LNCAP (cell line): ENCODE measurements at regions not wholly inside any gene's neighbourhood (a gene's known extent, or its start where the extent isn't known, plus 50 kb on each side); places are given as distances from the start of the nearest gene placed in this dataset.

Source experiments
- TF ChIP-seq, protein P1 (sequence below): fragments of 450-650 bp; IDR thresholded peaks from 2 replicates; pipeline ENCODE4 v1.5.1; 2017; ENCODE audit warnings: mild to moderate bottlenecking

DNA sequence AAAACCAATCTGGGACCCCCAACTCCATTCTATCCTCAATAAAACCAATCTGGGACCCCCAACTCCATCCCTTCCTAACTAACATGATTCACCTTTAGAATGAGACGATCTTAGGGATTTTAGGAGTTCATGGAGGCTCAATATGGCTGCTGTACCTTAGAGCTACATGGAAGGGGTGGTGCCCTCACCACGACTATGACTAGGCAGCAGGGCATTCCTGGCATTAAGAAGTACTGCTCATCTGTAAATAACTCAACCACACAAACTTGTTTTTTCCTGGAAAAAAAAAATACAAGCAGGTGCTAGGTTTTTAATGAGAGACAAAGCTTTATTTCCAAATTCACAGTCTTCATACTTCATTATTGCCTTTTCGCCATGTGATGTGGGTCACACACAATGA lies 346.5 kb upstream of the FAT1 start:
- TF ChIP-seq, protein P1, sequence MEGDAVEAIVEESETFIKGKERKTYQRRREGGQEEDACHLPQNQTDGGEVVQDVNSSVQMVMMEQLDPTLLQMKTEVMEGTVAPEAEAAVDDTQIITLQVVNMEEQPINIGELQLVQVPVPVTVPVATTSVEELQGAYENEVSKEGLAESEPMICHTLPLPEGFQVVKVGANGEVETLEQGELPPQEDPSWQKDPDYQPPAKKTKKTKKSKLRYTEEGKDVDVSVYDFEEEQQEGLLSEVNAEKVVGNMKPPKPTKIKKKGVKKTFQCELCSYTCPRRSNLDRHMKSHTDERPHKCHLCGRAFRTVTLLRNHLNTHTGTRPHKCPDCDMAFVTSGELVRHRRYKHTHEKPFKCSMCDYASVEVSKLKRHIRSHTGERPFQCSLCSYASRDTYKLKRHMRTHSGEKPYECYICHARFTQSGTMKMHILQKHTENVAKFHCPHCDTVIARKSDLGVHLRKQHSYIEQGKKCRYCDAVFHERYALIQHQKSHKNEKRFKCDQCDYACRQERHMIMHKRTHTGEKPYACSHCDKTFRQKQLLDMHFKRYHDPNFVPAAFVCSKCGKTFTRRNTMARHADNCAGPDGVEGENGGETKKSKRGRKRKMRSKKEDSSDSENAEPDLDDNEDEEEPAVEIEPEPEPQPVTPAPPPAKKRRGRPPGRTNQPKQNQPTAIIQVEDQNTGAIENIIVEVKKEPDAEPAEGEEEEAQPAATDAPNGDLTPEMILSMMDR = no peak

DNA sequence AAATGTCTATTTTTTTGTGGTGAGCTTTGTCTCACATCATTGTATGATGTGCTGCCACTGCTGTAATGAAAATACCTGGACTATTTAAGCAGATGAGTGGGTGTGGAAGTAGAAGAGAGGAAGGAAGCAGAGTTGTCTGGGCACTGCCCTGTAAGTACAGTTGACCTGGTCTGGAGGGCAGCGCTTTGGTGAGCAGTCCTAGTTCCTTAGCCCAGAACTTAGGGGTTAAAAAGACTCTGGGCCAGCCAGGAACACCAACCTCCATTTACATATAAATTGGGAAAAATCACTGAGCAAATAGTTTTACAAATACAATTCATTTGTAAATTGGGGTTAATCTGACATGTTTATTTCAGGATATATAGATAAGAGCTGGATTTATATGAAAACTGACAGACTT lies 347.1 kb upstream of the FAT1 start:
- TF ChIP-seq, protein P1 = no peak

DNA sequence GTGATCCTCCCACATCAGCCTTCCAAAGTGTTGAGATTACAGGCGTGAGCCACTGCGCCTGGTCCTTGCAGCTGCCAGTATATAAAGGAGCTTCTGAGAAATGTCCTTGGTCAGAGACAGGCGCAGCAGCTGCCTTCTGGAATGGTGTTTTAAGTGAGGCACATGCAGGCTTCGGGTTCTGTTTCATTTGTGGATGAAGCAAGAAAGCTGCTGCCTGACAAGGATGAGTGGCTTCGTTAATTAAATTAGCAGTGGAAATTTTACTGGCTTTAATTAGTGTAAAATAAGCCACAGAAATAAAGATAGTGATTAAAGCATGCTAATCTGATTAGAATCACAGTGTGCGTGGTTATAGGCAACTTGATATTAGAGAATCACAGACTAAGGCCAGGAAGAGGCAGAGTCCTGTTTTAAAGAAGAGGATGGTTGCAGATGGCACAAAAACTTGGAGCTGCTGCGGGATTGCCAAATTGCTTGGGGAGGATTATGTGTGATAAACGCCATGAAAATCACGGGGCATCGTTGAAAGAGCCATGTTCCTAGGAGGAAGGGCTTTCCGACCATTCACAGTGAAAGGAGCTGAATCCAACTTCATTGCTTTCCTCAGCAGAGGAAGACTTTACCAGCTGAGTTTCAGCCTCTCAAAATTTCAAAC lies 348.4 kb upstream of the FAT1 start:
- TF ChIP-seq, protein P1 = no peak

DNA sequence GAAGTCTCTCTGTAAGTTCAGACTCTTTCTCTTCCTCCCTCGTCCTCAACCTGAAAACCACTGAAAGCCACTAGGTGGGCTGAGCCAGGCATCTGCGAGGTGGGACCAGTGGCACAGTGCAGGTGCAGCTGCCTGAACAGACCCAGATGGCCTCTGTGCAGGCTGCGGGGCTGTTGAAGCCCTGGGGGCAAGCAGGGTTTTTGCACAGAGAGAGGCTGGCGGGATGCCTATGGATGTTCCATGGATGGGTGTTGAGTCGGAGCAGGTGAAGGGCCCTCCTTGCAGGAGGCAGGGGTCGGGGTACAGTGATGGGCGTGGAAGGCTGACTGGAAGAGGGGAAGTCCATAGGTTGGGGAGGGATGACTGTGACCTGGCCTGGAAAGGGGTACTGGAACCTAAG lies 350.2 kb upstream of the FAT1 start:
- TF ChIP-seq, protein P1 = no peak

DNA sequence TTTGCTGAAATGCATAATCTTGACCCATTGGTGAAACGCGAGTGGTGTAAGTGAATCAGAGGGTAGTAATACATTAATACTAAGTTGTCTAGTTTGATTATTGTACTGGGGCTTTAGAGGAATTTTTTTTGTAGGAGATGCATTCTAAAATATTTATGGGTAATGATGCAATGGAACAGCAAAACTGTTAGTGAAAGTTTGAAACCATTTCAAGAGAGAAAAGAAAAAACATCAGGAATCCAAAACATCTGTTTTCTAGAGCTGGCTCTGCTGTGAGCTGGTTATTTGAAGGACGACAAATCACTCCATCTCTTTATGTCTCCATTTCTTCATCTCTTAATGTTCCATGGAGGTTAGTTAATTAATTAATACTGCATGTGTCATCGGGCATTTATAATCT lies 351.9 kb upstream of the FAT1 start:
- TF ChIP-seq, protein P1 = no peak

DNA sequence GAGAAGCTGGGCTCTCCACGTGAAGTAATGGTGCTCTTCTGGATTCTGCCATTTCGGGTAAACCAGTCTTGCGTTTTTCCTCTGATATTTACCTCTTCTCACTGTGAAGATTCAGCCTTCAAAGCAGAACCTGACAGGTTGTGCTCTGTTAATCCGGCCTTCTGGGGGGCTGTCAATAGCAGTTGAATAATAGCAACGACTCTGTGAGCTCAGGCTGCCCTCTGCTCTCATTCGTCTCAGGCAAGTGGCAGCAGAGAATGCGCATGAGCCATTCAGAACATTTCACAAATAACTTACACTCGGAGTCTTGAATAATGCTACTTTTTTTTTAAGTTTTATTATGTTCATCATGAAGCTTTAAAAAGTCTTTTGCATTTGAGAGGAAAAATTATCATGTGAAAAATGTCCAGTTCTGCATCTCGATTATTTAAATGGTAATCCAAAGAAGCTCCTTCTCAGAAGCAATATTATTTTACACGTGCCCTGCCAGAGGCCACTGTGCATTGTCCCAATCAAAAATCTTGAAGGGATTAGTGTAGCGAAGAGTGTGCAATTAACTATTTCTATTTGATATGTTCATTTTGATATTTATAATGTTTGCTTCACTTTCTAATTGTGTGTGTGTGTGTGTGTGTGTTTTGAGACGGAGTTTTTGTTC lies 354.2 kb upstream of the FAT1 start:
- TF ChIP-seq, protein P1 = no peak

DNA sequence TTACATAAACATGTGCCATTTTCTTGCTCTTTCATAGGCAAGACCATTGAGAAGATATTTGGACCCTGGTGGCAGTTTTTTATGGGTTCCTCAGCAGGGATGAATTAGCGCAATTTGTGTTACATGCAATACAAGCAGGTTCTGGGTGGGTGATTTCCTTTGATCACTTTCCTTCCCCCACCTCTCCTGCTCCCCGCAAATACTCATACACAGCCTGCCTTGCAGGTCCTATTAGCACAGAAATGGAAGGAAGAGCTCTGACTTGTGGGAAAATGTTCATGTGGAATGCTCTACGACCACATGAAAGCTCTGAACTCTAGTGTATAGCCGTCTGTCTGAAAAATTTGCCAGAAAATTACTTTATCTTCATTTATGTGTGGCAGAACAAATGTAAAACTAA lies 361.0 kb upstream of the FAT1 start:
- TF ChIP-seq, protein P1 = no peak
